ENCODE measurements at regions not wholly inside any gene's neighbourhood (a gene's known extent, or its start where the extent isn't known, plus 50 kb on each side); places are given as distances from the start of the nearest gene placed in this dataset.
"Not testable (repeated sequence)": the region's sequence is repeated elsewhere in the genome, so short reads cannot be mapped to it uniquely, and the experiment has no call there.

DNA sequence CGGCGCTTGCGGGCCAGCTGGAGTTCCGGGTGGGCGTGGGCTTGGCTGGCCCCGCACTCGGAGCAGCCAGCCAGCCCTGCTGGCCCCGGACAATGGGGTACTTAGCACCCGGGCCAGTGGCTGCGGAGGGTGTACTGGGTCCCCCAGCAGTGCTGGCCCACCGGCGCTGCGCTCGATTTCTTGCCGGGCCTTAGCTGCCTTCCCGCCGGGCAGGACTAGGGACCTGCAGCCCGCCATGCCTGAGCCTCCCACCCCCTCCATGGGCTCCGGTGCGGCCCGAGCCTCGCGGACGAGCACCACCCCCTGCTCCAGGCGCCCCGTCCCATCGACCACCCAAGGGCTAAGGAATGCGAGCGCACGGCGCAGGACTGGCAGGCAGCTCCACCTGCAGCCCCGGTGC lies 61.4 kb upstream of the CAPRIN1 start:
- not testable (repeated sequence) for TF ChIP-seq POLR2A (IDR thresholded peaks at IDR 0.05; ENCODE audit: low read depth, low read length); POLR2AphosphoS5 (IDR thresholded peaks at IDR 0.05; ENCODE audit: low read depth, low read length); TAF1 (IDR thresholded peaks at IDR 0.05; ENCODE audit: borderline replicate concordance, low read depth, low read length)

All from GM12892 (cell line).